ENCODE measurements at regions not wholly inside any gene's neighbourhood (a gene's known extent, or its start where the extent isn't known, plus 50 kb on each side); places are given as distances from the start of the nearest gene placed in this dataset.

- no peaks in the 10 kb centered on the region for H3K27me3 ChIP-seq
- no peak for DNase-seq
- H3K36me3 ChIP-seq = no peaks in the 10 kb centered on the region
- no peaks in the 10 kb centered on the region for H3K4me1 ChIP-seq
- H3K4me3 ChIP-seq = no peak overlapping the region
- TF ChIP-seq CTCF (IDR thresholded peaks at IDR 0.05) = no peak
- H3K27ac ChIP-seq = no peak overlapping the region
- H3K9me3 ChIP-seq = no peaks in the 10 kb centered on the region
- intact Hi-C loops (cut with DNase I; ENCODE audit: low total_unique reads) = no loop called here
Observed at GRCh38 chr15:97248376-97248775, 712.1 kb upstream of the ARRDC4 start.

- DNase-seq = no peak
- no peak overlapping the region for H3K4me3 ChIP-seq
- no peak for TF ChIP-seq CTCF (IDR thresholded peaks at IDR 0.05)
- no peak overlapping the region for H3K27ac ChIP-seq
- H3K9me3 ChIP-seq = no peaks in the 10 kb centered on the region
- no peaks in the 10 kb centered on the region for H3K4me1 ChIP-seq
- intact Hi-C loops (cut with DNase I; ENCODE audit: low total_unique reads) = no loop called here
- H3K36me3 ChIP-seq = no peaks in the 10 kb centered on the region
- H3K27me3 ChIP-seq = no peaks in the 10 kb centered on the region
Observed at GRCh38 chr15:97259943-97260342, 700.6 kb upstream of the ARRDC4 start.

- intact Hi-C loops (cut with DNase I; ENCODE audit: low total_unique reads) = no loop called here
- Histone ChIP-seq H3K27ac (no peak overlapping the region), H3K36me3 (no peaks in the 10 kb centered on the region), H3K9me3 (peaks cover 0 to 17% (median 0%) of the 10 kb centered on the region in 3 donors), H3K27me3 (no peaks in the 10 kb centered on the region), H3K4me3 (no peak overlapping the region), H3K4me1 (no peaks in the 10 kb centered on the region)
- no peak for DNase-seq
- TF ChIP-seq CTCF (IDR thresholded peaks at IDR 0.05) = no peak
Observed at GRCh38 chr15:97301166-97301565, 659.3 kb upstream of the ARRDC4 start.

GRCh38 chr15:97316362-97316761 is 644.1 kb upstream of the ARRDC4 start:
- Histone ChIP-seq H3K4me3 (no peak overlapping the region), H3K27me3 (no peaks in the 10 kb centered on the region), H3K36me3 (no peaks in the 10 kb centered on the region), H3K27ac (no peak overlapping the region), H3K9me3 (no peaks in the 10 kb centered on the region), H3K4me1 (no peaks in the 10 kb centered on the region)
- intact Hi-C loops (cut with DNase I; ENCODE audit: low total_unique reads) = no loop called here
- no peak for DNase-seq
- TF ChIP-seq CTCF (IDR thresholded peaks at IDR 0.05) = no peak

- Histone ChIP-seq H3K27me3 (no peaks in the 10 kb centered on the region), H3K4me1 (no peaks in the 10 kb centered on the region), H3K27ac (no peak overlapping the region), H3K4me3 (no peak overlapping the region), H3K36me3 (no peaks in the 10 kb centered on the region), H3K9me3 (no peaks in the 10 kb centered on the region)
- intact Hi-C loops (cut with DNase I; ENCODE audit: low total_unique reads) = no loop called here
- no peak for DNase-seq
- TF ChIP-seq CTCF (IDR thresholded peaks at IDR 0.05) = no peak
Observed at GRCh38 chr15:97317163-97317562, 643.3 kb upstream of the ARRDC4 start.

GRCh38 chr15:97319291-97319690 is 641.2 kb upstream of the ARRDC4 start:
- no peak for TF ChIP-seq CTCF (IDR thresholded peaks at IDR 0.05)
- Histone ChIP-seq H3K4me3 (no peak overlapping the region), H3K36me3 (no peaks in the 10 kb centered on the region), H3K27me3 (no peaks in the 10 kb centered on the region), H3K27ac (no peak overlapping the region), H3K9me3 (no peaks in the 10 kb centered on the region), H3K4me1 (no peaks in the 10 kb centered on the region)
- DNase-seq = no peak
- intact Hi-C loops (cut with DNase I; ENCODE audit: low total_unique reads) = no loop called here

Measured in tibial artery (tissue), 4 donors.